ENCODE measurements at regions not wholly inside any gene's neighbourhood (a gene's known extent, or its start where the extent isn't known, plus 50 kb on each side); places are given as distances from the start of the nearest gene placed in this dataset.

GRCh38 chr9:87276327-87276841 lies 221.3 kb upstream of the DAPK1 start:
- no peak overlapping the region for H2AFZ ChIP-seq
- no peak for ATAC-seq
- no peaks in the 10 kb centered on the region for H3K4me1 ChIP-seq (ENCODE audit: insufficient read depth)
- H3K9me2 ChIP-seq (ENCODE audit: insufficient read depth): peaks cover 6% of the 10 kb centered on the region; the same call in 1 of the 2 replicates
- H3K79me2 ChIP-seq (replicated peaks; ENCODE audit: insufficient read depth): no peaks in the 10 kb centered on the region
- H3F3A ChIP-seq (replicated peaks; ENCODE audit: low read depth): no peaks in the 10 kb centered on the region
- TF ChIP-seq NANOG (IDR thresholded peaks at IDR 0.05; ENCODE audit: borderline replicate concordance): no peak
- no peak for TF ChIP-seq ETS1 (IDR thresholded peaks at IDR 0.05)
- TF ChIP-seq ZNF331 (CRISPR knock-in tag; IDR thresholded peaks at IDR 0.05; ENCODE audit: low read depth): no peak
- TF ChIP-seq EZH2phosphoT487 (IDR thresholded peaks at IDR 0.05; ENCODE audit: unreplicated experiment): no peak
- no peak for TF ChIP-seq CREB1 (CRISPR knock-in tag; IDR thresholded peaks at IDR 0.05; ENCODE audit: low read depth)
- no peak for TF ChIP-seq STAT1 (IDR thresholded peaks at IDR 0.05; ENCODE audit: unreplicated experiment)
- no peak for TF ChIP-seq EZH2 (IDR thresholded peaks at IDR 0.05; ENCODE audit: low read depth, unreplicated experiment)
- TF ChIP-seq ZNF114 (CRISPR knock-in tag; IDR thresholded peaks at IDR 0.05): no peak
- no peak for TF ChIP-seq POLR2AphosphoS5 (IDR thresholded peaks at IDR 0.05; ENCODE audit: low read depth)
- no peak for TF ChIP-seq CTCF (conservative IDR thresholded peaks at IDR 0.05; ENCODE audit: low read depth in 2 of 2)
- no peak for TF ChIP-seq ZNF462 (CRISPR knock-in tag; IDR thresholded peaks at IDR 0.05)
- no peak for TF ChIP-seq REST (IDR thresholded peaks at IDR 0.05; ENCODE audit: unreplicated experiment)
- TF ChIP-seq JUNB (IDR thresholded peaks at IDR 0.05; ENCODE audit: unreplicated experiment): no peak
- no peaks in the 10 kb centered on the region for H3K36me3 ChIP-seq (ENCODE audit: insufficient read depth)
- H3K27me3 ChIP-seq (ENCODE audit: insufficient read depth): no peaks in the 10 kb centered on the region
- no peak overlapping the region for H3K27ac Mint-ChIP-seq
- no peak overlapping the region for H3K4me3 ChIP-seq
- no peak overlapping the region for H3K27ac ChIP-seq (ENCODE audit: low read depth)
- no peaks in the 10 kb centered on the region for H3K27me3 Mint-ChIP-seq (ENCODE audit: insufficient read depth, low read depth, poor library complexity)
- H3K4me3 Mint-ChIP-seq: no peak overlapping the region
- no peak for DNase-seq (ENCODE audit: low spot score)
- no peaks in the 10 kb centered on the region for H4K20me1 ChIP-seq (replicated peaks; ENCODE audit: insufficient read depth)
- H3K9me3 Mint-ChIP-seq: no peaks in the 10 kb centered on the region
- H3K36me3 Mint-ChIP-seq (ENCODE audit: low read depth): no peaks in the 10 kb centered on the region
- H3K4me1 Mint-ChIP-seq: no peaks in the 10 kb centered on the region
- no peak overlapping the region for H3K4me2 ChIP-seq
